K562 (cell line): ENCODE measurements at regions not wholly inside any gene's neighbourhood (a gene's known extent, or its start where the extent isn't known, plus 50 kb on each side); places are given as distances from the start of the nearest gene placed in this dataset.

ENCODE experiments used
- MYNN ChIP-seq, 2 experiments: sonication (generic); formaldehyde crosslinking in 1 of 2; IDR thresholded peaks; 2 replicates each; pipeline versions ENCODE4 v1.5.0 to v1.6.1; 2016 to 2020; ENCODE audit warnings: antibody characterized with exemption in 1 of 2, missing genetic modification reagents in 1 of 2
- RFX1 ChIP-seq: fragments of 450-650 bp; IDR thresholded peaks from 2 replicates; pipeline ENCODE4 v1.6.1; 2016; ENCODE audit warnings: mild to moderate bottlenecking, moderate library complexity
- SAFB2 ChIP-seq: fragments of 200-400 bp; formaldehyde crosslinking; IDR thresholded peaks from 2 replicates; pipeline ENCODE4 v1.6.1; 2018; ENCODE audit warnings: borderline replicate concordance, low read length, low read depth, moderate library complexity; ENCODE audit not compliant: severe bottlenecking
- ZC3H4 ChIP-seq: sonication (generic); formaldehyde crosslinking; IDR thresholded peaks from 2 replicates; pipeline ENCODE4 v1.9.0; 2021; ENCODE audit warnings: missing genetic modification reagents, borderline replicate concordance
- ZEB2 ChIP-seq: fragments of 450-650 bp; IDR thresholded peaks from 2 replicates; pipeline ENCODE4 v1.6.1; 2016
- ZNF436 ChIP-seq: fragments of 250-450, 450-650 bp; sonication (Bioruptor Pico); formaldehyde crosslinking; IDR thresholded peaks from 2 replicates; pipeline ENCODE4 v1.7.0; 2020; ENCODE audit warnings: mild to moderate bottlenecking
- TF ChIP-seq, protein P1 (sequence below): fragments of 250-450 bp; sonication (Bioruptor Pico); IDR thresholded peaks from 2 replicates; pipeline ENCODE4 v1.4.0; 2020; ENCODE audit warnings: mild to moderate bottlenecking, moderate library complexity
- TF ChIP-seq, protein P2 (sequence below): fragments of 450-650 bp; IDR thresholded peaks from one replicate; pipeline ENCODE4 v1.6.1; 2018; ENCODE audit warnings: mild to moderate bottlenecking, moderate library complexity; ENCODE audit not compliant: partially characterized antibody

- TF ChIP-seq, protein P1, sequence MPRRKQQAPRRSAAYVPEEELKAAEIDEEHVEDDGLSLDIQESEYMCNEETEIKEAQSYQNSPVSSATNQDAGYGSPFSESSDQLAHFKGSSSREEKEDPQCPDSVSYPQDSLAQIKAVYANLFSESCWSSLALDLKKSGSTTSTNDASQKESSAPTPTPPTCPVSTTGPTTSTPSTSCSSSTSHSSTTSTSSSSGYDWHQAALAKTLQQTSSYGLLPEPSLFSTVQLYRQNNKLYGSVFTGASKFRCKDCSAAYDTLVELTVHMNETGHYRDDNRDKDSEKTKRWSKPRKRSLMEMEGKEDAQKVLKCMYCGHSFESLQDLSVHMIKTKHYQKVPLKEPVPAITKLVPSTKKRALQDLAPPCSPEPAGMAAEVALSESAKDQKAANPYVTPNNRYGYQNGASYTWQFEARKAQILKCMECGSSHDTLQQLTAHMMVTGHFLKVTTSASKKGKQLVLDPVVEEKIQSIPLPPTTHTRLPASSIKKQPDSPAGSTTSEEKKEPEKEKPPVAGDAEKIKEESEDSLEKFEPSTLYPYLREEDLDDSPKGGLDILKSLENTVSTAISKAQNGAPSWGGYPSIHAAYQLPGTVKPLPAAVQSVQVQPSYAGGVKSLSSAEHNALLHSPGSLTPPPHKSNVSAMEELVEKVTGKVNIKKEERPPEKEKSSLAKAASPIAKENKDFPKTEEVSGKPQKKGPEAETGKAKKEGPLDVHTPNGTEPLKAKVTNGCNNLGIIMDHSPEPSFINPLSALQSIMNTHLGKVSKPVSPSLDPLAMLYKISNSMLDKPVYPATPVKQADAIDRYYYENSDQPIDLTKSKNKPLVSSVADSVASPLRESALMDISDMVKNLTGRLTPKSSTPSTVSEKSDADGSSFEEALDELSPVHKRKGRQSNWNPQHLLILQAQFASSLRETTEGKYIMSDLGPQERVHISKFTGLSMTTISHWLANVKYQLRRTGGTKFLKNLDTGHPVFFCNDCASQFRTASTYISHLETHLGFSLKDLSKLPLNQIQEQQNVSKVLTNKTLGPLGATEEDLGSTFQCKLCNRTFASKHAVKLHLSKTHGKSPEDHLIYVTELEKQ (CRISPR knock-in tag), result no peak
- TF ChIP-seq SAFB2, result no peak
- no peak for TF ChIP-seq ZEB2
- no peak for TF ChIP-seq RFX1
- TF ChIP-seq, protein P2, sequence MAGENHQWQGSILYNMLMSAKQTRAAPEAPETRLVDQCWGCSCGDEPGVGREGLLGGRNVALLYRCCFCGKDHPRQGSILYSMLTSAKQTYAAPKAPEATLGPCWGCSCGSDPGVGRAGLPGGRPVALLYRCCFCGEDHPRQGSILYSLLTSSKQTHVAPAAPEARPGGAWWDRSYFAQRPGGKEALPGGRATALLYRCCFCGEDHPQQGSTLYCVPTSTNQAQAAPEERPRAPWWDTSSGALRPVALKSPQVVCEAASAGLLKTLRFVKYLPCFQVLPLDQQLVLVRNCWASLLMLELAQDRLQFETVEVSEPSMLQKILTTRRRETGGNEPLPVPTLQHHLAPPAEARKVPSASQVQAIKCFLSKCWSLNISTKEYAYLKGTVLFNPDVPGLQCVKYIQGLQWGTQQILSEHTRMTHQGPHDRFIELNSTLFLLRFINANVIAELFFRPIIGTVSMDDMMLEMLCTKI, result no peak
- no peak for TF ChIP-seq MYNN (IDR thresholded peaks at IDR 0.05)
- no peak for TF ChIP-seq MYNN (CRISPR knock-in tag; IDR thresholded peaks at IDR 0.05)
- no peak for TF ChIP-seq ZC3H4
- no peak for TF ChIP-seq ZNF436
Measured at GRCh38 chr14:22512106-22512814, 76.8 kb downstream of the DAD1 start (continued).
